Effector memory CD8-positive, alpha-beta T cell (primary cell): ENCODE measurements at regions not wholly inside any gene's neighbourhood (a gene's known extent, or its start where the extent isn't known, plus 50 kb on each side); places are given as distances from the start of the nearest gene placed in this dataset.

ENCODE experiments used
- ATAC-seq: fragments of 150-1000 bp; cut with Tn5 transposase; replicated peaks from 2 replicates; pipeline ENCODE4 v1.10.0; 2021; ENCODE audit warnings: mild to moderate bottlenecking, moderate library complexity
- DNase-seq, 3 experiments: peaks; one replicate each; pipeline ENCODE4 v3.0.0; 2021
- H3K27ac Mint-ChIP-seq, 2 donors: one replicate each; pipeline ENCODE4 v1.8.0; 2022; ENCODE audit warnings: mild to moderate bottlenecking in 2 of 2, mixed read lengths in 2 of 2, moderate library complexity in 2 of 2
- H3K27me3 Mint-ChIP-seq, 2 donors: one replicate each; pipeline ENCODE4 v1.8.0; 2022; ENCODE audit warnings: mixed read lengths in 2 of 2
- H3K36me3 Mint-ChIP-seq: one replicate; pipeline ENCODE4 v1.8.0; 2022; ENCODE audit warnings: mild to moderate bottlenecking, moderate library complexity, mixed read lengths; ENCODE audit not compliant: insufficient read depth
- H3K4me1 Mint-ChIP-seq, 2 donors: one replicate each; pipeline ENCODE4 v1.8.0; 2022; ENCODE audit warnings: low read depth in 2 of 2, mixed read lengths in 2 of 2
- H3K4me3 Mint-ChIP-seq, 2 donors: one replicate each; pipeline ENCODE4 v1.8.0; 2022; ENCODE audit warnings: mild to moderate bottlenecking in 2 of 2, mixed read lengths in 2 of 2, moderate library complexity in 2 of 2
- H3K9me3 Mint-ChIP-seq, 2 donors: one replicate each; pipeline ENCODE4 v1.8.0; 2022; ENCODE audit warnings: mixed read lengths in 2 of 2

DNA sequence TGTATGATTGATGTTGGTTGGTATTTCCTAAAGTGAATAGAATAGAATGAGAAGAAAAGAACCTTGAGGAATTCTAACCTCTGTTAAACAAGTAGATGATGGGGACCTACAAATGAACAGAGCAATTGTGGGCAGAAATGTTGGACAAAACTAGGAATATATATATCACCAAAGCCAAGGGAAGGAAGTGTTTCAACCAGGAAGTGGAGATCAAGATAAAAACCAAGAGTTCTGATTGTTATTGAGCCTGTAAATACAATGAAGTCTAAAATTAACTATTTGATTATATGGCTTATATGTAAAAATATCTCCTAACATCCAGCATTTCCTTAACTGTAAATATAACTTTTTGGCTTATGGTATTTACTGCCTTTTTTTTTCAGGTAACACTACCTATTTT is 730.0 kb downstream of the SOCS6 start:
- H3K27me3 Mint-ChIP-seq, result no peaks in the 10 kb centered on the region
- H3K4me3 Mint-ChIP-seq, result no peak overlapping the region
- H3K4me1 Mint-ChIP-seq, result no peaks in the 10 kb centered on the region
- ATAC-seq, result no peak
- no peak overlapping the region for H3K27ac Mint-ChIP-seq
- DNase-seq, result no peak
- H3K9me3 Mint-ChIP-seq, result peaks cover 2 to 16% of the 10 kb centered on the region in 2 donors
- peaks cover 3% of the 10 kb centered on the region for H3K36me3 Mint-ChIP-seq

DNA sequence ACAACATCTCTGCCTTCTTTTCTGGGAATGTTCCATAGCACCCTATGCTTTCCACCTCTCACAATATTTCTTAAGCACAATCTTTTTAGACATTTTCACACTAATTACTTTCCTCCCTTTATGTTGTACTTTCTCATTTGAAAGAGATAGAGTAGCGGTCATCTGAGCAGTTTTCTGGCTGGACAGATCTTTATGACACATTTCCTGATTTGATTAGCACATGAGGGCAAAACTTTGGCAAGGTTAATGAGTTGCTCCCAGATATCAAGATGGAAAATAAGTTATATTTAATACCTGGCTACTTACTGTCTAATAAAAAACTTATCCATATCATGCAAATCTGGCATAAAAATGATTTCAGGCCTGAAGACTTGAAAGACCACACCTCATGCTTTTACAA is 723.9 kb downstream of the SOCS6 start:
- ATAC-seq (no peak), DNase-seq (no peak)
- Mint-ChIP-seq H3K36me3 (peaks cover 3% of the 10 kb centered on the region), H3K9me3 (peaks cover 1 to 7% of the 10 kb centered on the region in 2 donors), H3K4me1 (no peaks in the 10 kb centered on the region), H3K4me3 (no peak overlapping the region), H3K27ac (no peak overlapping the region), H3K27me3 (no peaks in the 10 kb centered on the region)

DNA sequence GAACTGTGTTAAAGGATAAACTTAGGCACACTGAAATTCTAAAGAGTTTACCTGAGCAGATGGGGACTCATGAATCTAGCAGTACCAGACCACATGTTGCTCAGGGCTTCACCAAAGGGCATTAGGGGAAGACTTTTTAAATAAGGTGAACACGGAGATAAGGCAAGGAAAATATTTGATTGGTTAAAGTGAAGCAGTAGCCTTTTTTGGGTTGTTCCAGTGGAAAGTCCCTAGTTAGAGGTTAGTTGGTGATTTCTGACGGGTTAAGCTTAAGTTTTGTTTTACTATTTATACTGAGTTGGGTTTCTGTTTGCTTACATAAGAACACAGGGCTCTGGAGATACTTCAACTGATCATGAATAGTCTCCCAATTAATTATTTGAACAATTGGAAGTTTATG is 722.5 kb downstream of the SOCS6 start:
- H3K4me3 Mint-ChIP-seq, result no peak overlapping the region
- ATAC-seq (no peak), DNase-seq (no peak)
- H3K27me3 Mint-ChIP-seq, result no peaks in the 10 kb centered on the region
- peaks cover 5 to 7% of the 10 kb centered on the region in 2 donors for H3K9me3 Mint-ChIP-seq
- no peaks in the 10 kb centered on the region for H3K4me1 Mint-ChIP-seq
- H3K36me3 Mint-ChIP-seq, result peaks cover 3% of the 10 kb centered on the region
- H3K27ac Mint-ChIP-seq, result no peak overlapping the region

DNA sequence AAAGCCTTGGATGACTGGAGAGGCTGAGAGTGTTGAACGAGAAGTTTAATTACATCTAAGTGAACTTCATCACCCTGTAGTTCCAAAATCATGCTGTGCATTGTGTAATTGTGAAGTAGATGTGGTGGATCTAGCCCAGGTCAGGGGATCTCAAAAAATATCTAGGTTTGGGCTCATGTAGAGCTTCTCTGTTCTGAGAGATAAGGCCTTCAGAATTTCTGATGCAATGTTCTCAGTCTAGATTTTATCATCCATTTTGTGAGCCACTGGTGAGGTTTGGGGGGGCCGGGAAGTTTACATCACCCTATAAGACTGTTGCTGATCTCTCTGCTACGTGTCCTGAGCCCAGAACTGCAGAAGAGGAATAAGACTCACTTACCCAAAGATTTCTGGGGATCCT is 719.4 kb downstream of the SOCS6 start:
- no peak overlapping the region for H3K4me3 Mint-ChIP-seq
- DNase-seq (no peak), ATAC-seq (no peak)
- H3K27ac Mint-ChIP-seq, result no peak overlapping the region
- no peaks in the 10 kb centered on the region for H3K27me3 Mint-ChIP-seq
- peaks cover 7% of the 10 kb centered on the region in 2 donors for H3K9me3 Mint-ChIP-seq
- H3K36me3 Mint-ChIP-seq, result no peaks in the 10 kb centered on the region
- no peaks in the 10 kb centered on the region for H3K4me1 Mint-ChIP-seq

DNA sequence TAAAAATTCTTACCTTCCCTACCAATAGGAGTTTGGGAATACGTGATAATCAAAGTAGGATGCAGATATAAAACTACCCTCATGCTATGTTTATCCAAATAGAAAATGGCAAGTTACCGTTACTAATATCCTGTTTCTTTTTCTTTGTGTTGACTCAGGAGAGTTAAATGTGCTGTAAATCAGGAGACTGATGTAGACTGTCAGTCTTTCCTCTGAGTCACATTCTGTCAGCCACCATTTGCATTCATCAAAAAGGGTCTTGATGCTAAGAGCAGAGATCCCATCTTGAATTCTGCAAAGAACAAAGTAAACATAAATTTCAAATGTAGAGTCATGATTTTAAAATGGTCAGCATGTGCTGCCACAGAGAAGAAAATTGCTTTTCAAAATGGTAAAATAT is 712.8 kb downstream of the SOCS6 start:
- H3K27ac Mint-ChIP-seq, result no peak overlapping the region
- H3K4me3 Mint-ChIP-seq, result no peak overlapping the region
- H3K9me3 Mint-ChIP-seq, result peaks cover 0 to 8% of the 10 kb centered on the region in 2 donors
- ATAC-seq, result no peak
- DNase-seq, result no peak
- no peaks in the 10 kb centered on the region for H3K27me3 Mint-ChIP-seq
- H3K36me3 Mint-ChIP-seq, result no peaks in the 10 kb centered on the region
- H3K4me1 Mint-ChIP-seq, result no peaks in the 10 kb centered on the region

DNA sequence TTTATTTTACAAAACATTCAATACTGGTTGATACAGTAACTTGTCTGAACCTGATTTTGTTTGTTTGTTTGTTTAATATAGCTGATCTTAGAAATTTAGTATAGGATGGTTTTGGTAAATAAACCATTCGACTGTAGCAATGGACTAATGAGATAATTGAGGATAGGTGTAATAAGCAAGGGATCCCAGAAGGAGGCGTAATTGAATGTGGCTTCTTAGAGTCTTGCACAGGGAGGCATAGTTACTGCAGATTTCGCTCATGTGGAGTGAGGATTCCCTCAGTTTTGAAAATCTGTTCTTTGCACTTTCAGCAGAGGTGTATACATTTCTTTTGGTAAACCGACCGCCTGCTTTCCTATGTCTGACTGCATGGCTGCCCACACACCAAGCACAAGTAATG is 709.6 kb downstream of the SOCS6 start:
- H3K4me3 Mint-ChIP-seq, result no peak overlapping the region
- no peaks in the 10 kb centered on the region for H3K27me3 Mint-ChIP-seq
- no peak overlapping the region for H3K27ac Mint-ChIP-seq
- peaks cover 0 to 18% of the 10 kb centered on the region in 2 donors for H3K9me3 Mint-ChIP-seq
- H3K4me1 Mint-ChIP-seq, result no peaks in the 10 kb centered on the region
- no peak for ATAC-seq
- no peak for DNase-seq
- H3K36me3 Mint-ChIP-seq, result no peaks in the 10 kb centered on the region

DNA sequence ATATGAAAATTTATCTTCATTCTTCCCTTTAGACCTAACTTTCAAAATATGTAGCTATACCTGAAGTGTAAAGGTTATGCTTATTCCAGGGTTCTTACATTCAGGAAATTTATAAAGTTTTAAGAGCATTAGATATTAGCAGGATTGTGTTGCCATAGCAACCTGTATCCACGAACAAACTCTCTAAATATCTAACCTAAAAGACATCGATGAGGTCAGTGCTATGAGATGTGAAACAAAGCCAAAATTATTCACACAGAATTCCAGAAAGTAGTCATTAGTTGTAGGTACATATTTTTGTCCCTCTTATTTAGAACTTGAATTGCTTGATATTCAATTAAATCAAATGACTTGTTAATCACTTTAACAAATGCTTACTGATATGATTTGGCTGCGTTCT is 705.3 kb downstream of the SOCS6 start:
- no peak for ATAC-seq
- Mint-ChIP-seq H3K4me1 (no peaks in the 10 kb centered on the region), H3K4me3 (no peak overlapping the region), H3K27ac (no peak overlapping the region), H3K9me3 (peaks cover 0 to 18% of the 10 kb centered on the region in 2 donors), H3K36me3 (no peaks in the 10 kb centered on the region), H3K27me3 (no peaks in the 10 kb centered on the region)
- DNase-seq, result no peak

DNA sequence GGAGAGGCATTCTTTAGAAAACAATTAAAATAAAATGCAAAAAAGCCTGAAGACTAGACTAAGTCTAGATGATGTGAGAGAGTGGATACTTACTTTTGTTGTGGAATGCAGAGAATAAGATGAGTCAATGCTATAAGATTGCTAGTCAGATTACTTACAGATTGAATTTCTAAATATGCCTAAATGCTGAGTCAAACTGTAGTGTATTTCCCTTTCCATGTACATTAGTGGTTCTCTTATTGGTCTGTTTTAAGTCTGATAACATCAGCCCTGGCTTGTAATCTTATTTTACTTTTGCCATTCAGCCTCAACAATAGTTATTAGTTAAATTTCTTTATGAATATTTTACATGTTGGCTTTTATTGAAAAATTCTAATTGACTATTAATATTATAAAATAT is 702.7 kb downstream of the SOCS6 start:
- DNase-seq (no peak), ATAC-seq (no peak)
- Mint-ChIP-seq H3K4me3 (no peak overlapping the region), H3K27me3 (no peaks in the 10 kb centered on the region), H3K36me3 (no peaks in the 10 kb centered on the region), H3K9me3 (peaks cover 0 to 16% of the 10 kb centered on the region in 2 donors), H3K4me1 (no peaks in the 10 kb centered on the region), H3K27ac (no peak overlapping the region)

DNA sequence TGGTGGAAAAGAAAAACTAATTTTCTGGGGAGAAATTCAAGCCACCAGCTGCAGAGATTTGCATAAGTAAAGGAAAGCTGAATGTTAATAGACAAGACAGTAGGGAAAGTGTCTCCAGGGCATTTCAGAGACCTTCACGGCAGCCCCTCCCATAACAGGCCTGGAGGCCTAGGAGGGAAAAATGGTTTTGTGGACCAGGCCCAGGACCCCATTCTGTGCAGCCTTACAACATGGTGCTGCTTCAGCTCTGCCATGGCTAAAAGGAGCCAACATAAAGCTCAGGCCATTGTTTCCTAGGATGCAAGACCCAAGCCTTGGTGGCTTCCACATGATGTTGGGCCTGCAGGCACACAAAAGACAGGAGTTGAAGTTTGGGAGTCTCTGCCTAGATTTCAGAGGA is 697.1 kb downstream of the SOCS6 start:
- Mint-ChIP-seq H3K9me3 (peaks cover 19 to 21% of the 10 kb centered on the region in 2 donors), H3K27ac (no peak overlapping the region), H3K4me1 (no peaks in the 10 kb centered on the region), H3K27me3 (no peaks in the 10 kb centered on the region), H3K4me3 (no peak overlapping the region), H3K36me3 (no peaks in the 10 kb centered on the region)
- DNase-seq (no peak), ATAC-seq (no peak)

DNA sequence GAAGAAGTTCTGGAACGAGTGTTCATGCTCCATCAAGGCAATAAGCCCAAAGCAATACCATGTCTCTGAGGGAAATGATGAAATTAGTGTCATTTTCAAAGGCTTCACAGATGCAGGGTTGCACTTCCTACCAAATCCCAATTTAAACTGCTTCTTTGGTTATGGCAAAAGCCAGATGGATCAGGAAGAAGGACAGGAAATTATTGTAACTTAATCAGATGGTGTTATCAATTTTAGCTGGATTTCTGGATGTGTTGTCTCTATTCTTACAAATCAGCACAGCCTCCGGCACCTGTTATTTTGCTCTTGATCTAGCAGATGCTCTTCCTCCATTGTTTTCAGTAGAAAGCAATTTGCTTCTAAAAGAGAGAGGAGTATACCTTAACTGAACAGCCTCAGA is 693.4 kb downstream of the SOCS6 start:
- ATAC-seq, result no peak
- DNase-seq, result no peak
- Mint-ChIP-seq H3K9me3 (peaks cover 23 to 26% of the 10 kb centered on the region in 2 donors), H3K4me1 (no peaks in the 10 kb centered on the region), H3K27ac (no peak overlapping the region), H3K27me3 (no peaks in the 10 kb centered on the region), H3K4me3 (no peak overlapping the region), H3K36me3 (no peaks in the 10 kb centered on the region)

DNA sequence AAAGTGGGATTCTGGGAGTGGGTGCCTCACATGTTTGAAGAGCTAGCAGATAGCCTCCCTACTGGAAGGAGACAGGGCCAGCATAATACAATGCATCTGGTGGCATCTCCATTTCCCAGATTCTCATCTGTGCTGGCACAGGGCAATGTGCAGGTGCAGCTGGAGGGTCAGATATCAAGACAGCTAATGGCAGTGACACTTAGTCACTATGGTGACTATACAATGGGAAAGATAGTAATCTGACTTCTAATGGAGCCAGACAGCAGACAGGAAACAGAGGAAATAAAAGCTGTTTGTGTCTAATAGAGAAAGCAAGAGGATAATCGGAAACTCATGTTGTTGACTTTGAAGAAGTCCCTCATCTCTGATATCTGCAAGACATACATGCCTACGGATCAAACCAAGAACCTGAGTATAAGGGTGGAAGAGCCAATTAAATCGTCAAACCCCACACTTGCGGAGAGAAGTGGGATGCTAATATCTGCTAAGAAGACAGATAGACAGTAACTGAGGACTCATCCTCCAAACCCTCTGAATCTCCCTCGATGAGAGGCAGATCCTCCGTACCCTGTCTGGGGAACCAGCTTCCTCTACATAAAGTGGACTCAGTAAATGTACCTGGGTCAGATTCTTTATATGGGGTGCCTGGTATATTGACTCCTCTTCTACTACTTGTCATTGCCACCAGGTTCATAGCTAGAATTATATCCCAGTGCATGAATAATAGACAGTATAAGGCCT is 692.7 kb downstream of the SOCS6 start:
- no peaks in the 10 kb centered on the region for H3K36me3 Mint-ChIP-seq
- H3K4me1 Mint-ChIP-seq, result no peaks in the 10 kb centered on the region
- H3K9me3 Mint-ChIP-seq, result peaks cover 19 to 26% of the 10 kb centered on the region in 2 donors
- H3K27ac Mint-ChIP-seq, result no peak overlapping the region
- DNase-seq (no peak), ATAC-seq (no peak)
- H3K4me3 Mint-ChIP-seq, result no peak overlapping the region
- no peaks in the 10 kb centered on the region for H3K27me3 Mint-ChIP-seq

DNA sequence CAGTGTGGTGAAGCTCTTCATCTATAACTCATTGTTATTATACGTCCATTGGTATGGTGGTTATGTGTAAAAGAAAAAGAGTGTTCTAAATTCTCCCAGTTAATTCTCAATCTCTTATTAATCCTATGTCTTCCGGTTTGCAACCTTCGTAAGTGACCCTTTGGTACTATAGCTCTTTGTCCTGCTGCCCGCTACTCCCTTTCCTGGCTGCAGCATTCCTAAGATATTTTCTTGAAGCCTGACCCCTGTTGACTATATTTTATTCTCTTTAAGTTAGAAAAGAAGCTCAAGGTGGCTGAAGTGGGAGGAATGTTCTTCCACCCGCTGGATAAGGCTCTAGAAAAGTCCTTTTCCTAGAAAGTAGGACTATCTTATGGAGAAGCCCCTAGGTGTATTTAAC is 684.8 kb downstream of the SOCS6 start:
- Mint-ChIP-seq H3K36me3 (no peaks in the 10 kb centered on the region), H3K9me3 (peaks cover 10 to 18% of the 10 kb centered on the region in 2 donors), H3K4me1 (no peaks in the 10 kb centered on the region), H3K27me3 (no peaks in the 10 kb centered on the region), H3K4me3 (no peak overlapping the region), H3K27ac (no peak overlapping the region)
- DNase-seq (no peak), ATAC-seq (no peak)

DNA sequence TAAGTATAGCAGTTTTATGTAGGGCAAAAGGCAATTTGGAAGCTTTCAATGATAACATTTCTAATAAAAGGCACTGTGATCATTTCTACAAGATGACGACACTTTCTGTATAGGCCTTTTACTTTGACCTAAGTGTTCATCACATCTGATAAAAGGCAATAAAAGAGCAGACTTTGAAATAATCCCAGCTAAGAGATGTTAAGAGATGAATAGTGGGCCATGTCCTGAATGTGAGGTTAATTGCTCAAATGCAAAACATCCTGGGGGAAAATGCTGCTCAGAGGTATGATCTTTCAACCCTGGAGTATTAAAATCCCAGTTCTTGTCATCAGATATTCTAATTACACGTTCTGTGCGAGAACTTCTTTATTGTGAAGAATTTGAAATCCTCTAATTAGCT is 677.6 kb downstream of the SOCS6 start:
- peaks cover 13 to 20% of the 10 kb centered on the region in 2 donors for H3K9me3 Mint-ChIP-seq
- H3K4me3 Mint-ChIP-seq, result no peak overlapping the region
- no peaks in the 10 kb centered on the region for H3K27me3 Mint-ChIP-seq
- DNase-seq, result no peak
- ATAC-seq, result no peak
- H3K27ac Mint-ChIP-seq, result no peak overlapping the region
- H3K36me3 Mint-ChIP-seq, result no peaks in the 10 kb centered on the region
- H3K4me1 Mint-ChIP-seq, result no peaks in the 10 kb centered on the region

DNA sequence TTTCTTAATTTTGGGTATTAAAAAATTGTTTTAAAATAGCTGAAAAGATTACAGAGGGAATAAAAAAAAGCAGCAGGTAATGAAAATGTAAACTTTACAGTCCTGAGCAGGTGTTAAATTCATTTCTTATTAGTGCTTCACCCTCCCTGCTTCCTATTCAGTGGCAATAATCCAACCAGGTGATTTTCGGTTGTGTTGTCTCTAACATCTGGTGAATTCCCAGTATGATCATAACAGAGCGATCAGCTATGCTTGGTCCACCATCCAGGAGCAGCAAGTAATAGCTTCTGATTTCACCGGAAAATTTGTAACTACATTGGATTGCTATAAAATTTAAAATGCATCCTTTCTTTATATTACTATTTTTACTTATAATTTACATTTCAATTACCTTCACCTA is 673.1 kb downstream of the SOCS6 start:
- no peaks in the 10 kb centered on the region for H3K36me3 Mint-ChIP-seq

More for the DNA sequence above, 673.1 kb downstream of the SOCS6 start:
- no peak for DNase-seq
- Mint-ChIP-seq H3K4me3 (no peak overlapping the region), H3K4me1 (no peaks in the 10 kb centered on the region), H3K9me3 (peaks cover 0 to 7% of the 10 kb centered on the region in 2 donors), H3K27ac (no peak overlapping the region), H3K27me3 (no peaks in the 10 kb centered on the region)
- ATAC-seq, result no peak
